SK-N-SH (cell line): ENCODE measurements at regions not wholly inside any gene's neighbourhood (a gene's known extent, or its start where the extent isn't known, plus 50 kb on each side); places are given as distances from the start of the nearest gene placed in this dataset.

Source experiments
- CTCF ChIP-seq: fragments of 200-600 bp; sonication (generic); IDR thresholded peaks from 2 replicates; pipeline ENCODE4 v1.6.1; 2017; ENCODE audit warnings: antibody characterized with exemption, mild to moderate bottlenecking, moderate library complexity
- EP300 ChIP-seq, 2 experiments: IDR thresholded peaks; 2 replicates each; pipeline versions ENCODE4 v1.4.0 to v1.6.1; 2012; ENCODE audit warnings: borderline replicate concordance in 1 of 2, low read depth in 1 of 2, low read length in 1 of 2
- EZH2phosphoT487 ChIP-seq: fragments of 200-600 bp; sonication (generic); IDR thresholded peaks from 2 replicates; pipeline ENCODE4 v1.6.1; 2017; ENCODE audit warnings: low read depth, mixed run types, mild to moderate bottlenecking, antibody characterized with exemption, moderate library complexity, borderline replicate concordance
- JUND ChIP-seq: IDR thresholded peaks from 2 replicates; pipeline ENCODE4 v1.4.0; 2012
- MAX ChIP-seq: IDR thresholded peaks from 2 replicates; pipeline ENCODE4 v1.4.0; 2012; ENCODE audit warnings: low read depth
- RAD21 ChIP-seq: IDR thresholded peaks from 2 replicates; pipeline ENCODE4 v1.6.1; 2012; ENCODE audit warnings: mild to moderate bottlenecking, low read length
- SIN3A ChIP-seq: IDR thresholded peaks from 2 replicates; pipeline ENCODE4 v1.6.1; 2012; ENCODE audit warnings: low read depth, mild to moderate bottlenecking, low read length, moderate library complexity, borderline replicate concordance
- SMC3 ChIP-seq: IDR thresholded peaks from 2 replicates; pipeline ENCODE4 v1.6.1; 2012; ENCODE audit warnings: low read depth, low read length, improper control_type of control experiment
- TEAD4 ChIP-seq: IDR thresholded peaks from 2 replicates; pipeline ENCODE4 v1.4.0; 2012; ENCODE audit warnings: mild to moderate bottlenecking, borderline replicate concordance; ENCODE audit not compliant: insufficient read depth

- no peak for TF ChIP-seq TEAD4
- no peak for TF ChIP-seq EP300 (IDR thresholded peaks at IDR 0.05; ENCODE audit: borderline replicate concordance in 1 of 2, low read depth in 1 of 2, low read length in 1 of 2)
- TF ChIP-seq MAX = no peak
- no peak for TF ChIP-seq CTCF
- no peak for TF ChIP-seq SIN3A
- TF ChIP-seq SMC3 = no peak
- no peak for TF ChIP-seq EZH2phosphoT487
- TF ChIP-seq RAD21 = no peak
- no peak for TF ChIP-seq JUND
These were observed 287.5 kb downstream of the FOXG1 start for GRCh38 chr14:29054119-29054518.
